T-helper 1 cell treated with Interleukin-12 subunit alpha and Interleukin-12 subunit beta and Interleukin-4 antibody, amounts not matched to agents 30 μg/mL and 1 μg/mL, for 36 hours (primary cell): ENCODE measurements at regions not wholly inside any gene's neighbourhood (a gene's known extent, or its start where the extent isn't known, plus 50 kb on each side); places are given as distances from the start of the nearest gene placed in this dataset.

Experiments used
- H3K27ac Mint-ChIP-seq: one replicate; pipeline ENCODE4 v1.8.0; 2021; ENCODE audit warnings: mild to moderate bottlenecking, mixed read lengths
- H3K27me3 Mint-ChIP-seq: one replicate; pipeline ENCODE4 v1.8.0; 2021; ENCODE audit warnings: low read depth, mixed read lengths
- H3K36me3 Mint-ChIP-seq: one replicate; pipeline ENCODE4 v1.8.0; 2021; ENCODE audit warnings: low read depth, mixed read lengths
- H3K4me1 Mint-ChIP-seq: one replicate; pipeline ENCODE4 v1.8.0; 2021; ENCODE audit warnings: low read depth, mixed read lengths
- H3K4me3 Mint-ChIP-seq: one replicate; pipeline ENCODE4 v1.8.0; 2021; ENCODE audit warnings: mild to moderate bottlenecking, moderate library complexity, mixed read lengths
- H3K9me3 Mint-ChIP-seq: one replicate; pipeline ENCODE4 v1.8.0; 2021; ENCODE audit warnings: mixed read lengths

- Mint-ChIP-seq H3K27ac (no peak overlapping the region), H3K9me3 (no peaks in the 10 kb centered on the region), H3K4me3 (no peak overlapping the region), H3K27me3 (peaks cover 10% of the 10 kb centered on the region), H3K4me1 (no peaks in the 10 kb centered on the region), H3K36me3 (no peaks in the 10 kb centered on the region)
Measured at GRCh38 chr2:128563348-128563687, 244.7 kb upstream of the HS6ST1 start.

DNA sequence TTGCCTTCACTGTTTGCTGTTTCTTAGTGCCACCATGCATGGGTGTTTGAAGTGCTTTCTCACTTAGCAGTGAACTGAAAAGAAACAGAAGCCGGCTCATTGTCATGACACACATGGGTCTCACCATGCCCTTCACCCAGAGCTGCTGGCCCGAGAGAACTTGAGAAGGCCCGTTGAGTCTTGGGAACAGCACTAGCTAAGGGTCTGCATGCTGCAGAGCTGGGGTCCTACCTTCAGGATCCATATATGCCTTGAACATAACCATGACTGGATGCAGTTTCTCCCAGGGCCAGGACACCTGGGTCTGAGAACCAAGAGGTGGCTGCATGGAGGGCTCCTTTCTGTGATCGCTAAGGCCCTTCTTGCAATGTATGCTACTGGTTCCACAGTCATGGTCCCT lies 245.5 kb upstream of the HS6ST1 start:
- no peaks in the 10 kb centered on the region for H3K9me3 Mint-ChIP-seq

DNA sequence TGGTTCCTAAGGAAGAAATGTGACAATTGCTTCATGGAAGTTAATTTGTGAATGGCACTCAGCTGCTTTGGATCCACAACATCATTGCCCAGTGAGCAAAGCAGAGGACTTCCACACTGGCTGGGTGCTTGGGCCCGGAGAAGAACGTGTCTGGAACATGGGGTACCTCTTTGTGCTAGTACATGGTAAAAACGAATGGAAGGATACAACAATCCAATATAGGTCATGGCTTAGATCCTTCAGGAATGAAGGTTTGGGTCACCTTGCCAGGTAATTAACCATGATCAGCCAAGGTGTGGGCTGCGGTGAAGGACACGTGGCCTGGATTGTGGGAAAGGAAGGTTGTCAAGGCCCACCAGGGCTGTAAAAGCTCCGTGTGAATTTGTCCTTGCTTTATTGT lies 245.9 kb upstream of the HS6ST1 start:
- Mint-ChIP-seq H3K4me1 (no peaks in the 10 kb centered on the region), H3K27me3 (peaks cover 11% of the 10 kb centered on the region), H3K27ac (no peak overlapping the region), H3K4me3 (no peak overlapping the region), H3K36me3 (no peaks in the 10 kb centered on the region), H3K9me3 (no peaks in the 10 kb centered on the region)

More for the DNA sequence above, 245.5 kb upstream of the HS6ST1 start:
- Mint-ChIP-seq H3K27ac (no peak overlapping the region), H3K4me1 (no peaks in the 10 kb centered on the region), H3K27me3 (peaks cover 11% of the 10 kb centered on the region), H3K4me3 (no peak overlapping the region), H3K36me3 (no peaks in the 10 kb centered on the region)

GRCh38 chr2:128565441-128565840 lies 246.8 kb upstream of the HS6ST1 start:
- Mint-ChIP-seq H3K4me3 (no peak overlapping the region), H3K4me1 (no peaks in the 10 kb centered on the region), H3K27ac (no peak overlapping the region), H3K9me3 (no peaks in the 10 kb centered on the region), H3K36me3 (no peaks in the 10 kb centered on the region), H3K27me3 (peaks cover 13% of the 10 kb centered on the region)

- peaks cover 19% of the 10 kb centered on the region for H3K27me3 Mint-ChIP-seq
- no peaks in the 10 kb centered on the region for H3K36me3 Mint-ChIP-seq
- no peak overlapping the region for H3K4me3 Mint-ChIP-seq
- no peaks in the 10 kb centered on the region for H3K9me3 Mint-ChIP-seq
- H3K27ac Mint-ChIP-seq, result no peak overlapping the region
- no peaks in the 10 kb centered on the region for H3K4me1 Mint-ChIP-seq
Measured at GRCh38 chr2:128566671-128567070, 248.0 kb upstream of the HS6ST1 start.

- H3K9me3 Mint-ChIP-seq, result no peaks in the 10 kb centered on the region
- no peaks in the 10 kb centered on the region for H3K4me1 Mint-ChIP-seq
- H3K27me3 Mint-ChIP-seq, result peaks cover 25% of the 10 kb centered on the region
- no peaks in the 10 kb centered on the region for H3K36me3 Mint-ChIP-seq
- no peak overlapping the region for H3K27ac Mint-ChIP-seq
- H3K4me3 Mint-ChIP-seq, result no peak overlapping the region
Measured at GRCh38 chr2:128568106-128568505, 249.4 kb upstream of the HS6ST1 start.

DNA sequence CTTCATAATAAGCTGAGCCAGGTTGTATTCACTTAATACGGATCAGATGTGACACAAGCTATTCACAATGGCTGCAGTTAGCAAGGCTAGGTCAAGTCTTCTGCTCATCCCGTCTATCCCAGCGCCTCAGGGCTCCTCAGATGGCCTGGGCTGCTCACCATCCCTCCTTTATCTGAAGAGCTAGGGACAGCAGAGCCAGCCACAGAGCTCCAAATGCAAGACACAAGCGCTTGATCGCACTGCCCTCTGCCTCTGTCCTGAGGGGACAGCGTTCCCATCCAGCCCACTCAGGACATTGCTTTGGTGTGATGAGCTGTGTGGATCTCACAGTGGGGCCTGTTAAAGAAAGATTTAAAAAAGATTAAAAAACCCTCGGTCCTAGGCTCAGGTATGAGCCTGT lies 254.4 kb upstream of the HS6ST1 start:
- Mint-ChIP-seq H3K9me3 (no peaks in the 10 kb centered on the region), H3K36me3 (no peaks in the 10 kb centered on the region), H3K27ac (no peak overlapping the region), H3K27me3 (peaks cover 16% of the 10 kb centered on the region), H3K4me3 (no peak overlapping the region), H3K4me1 (no peaks in the 10 kb centered on the region)

- H3K4me1 Mint-ChIP-seq, result no peaks in the 10 kb centered on the region
- H3K27ac Mint-ChIP-seq, result no peak overlapping the region
- peaks cover 14% of the 10 kb centered on the region for H3K27me3 Mint-ChIP-seq
- H3K4me3 Mint-ChIP-seq, result no peak overlapping the region
- H3K36me3 Mint-ChIP-seq, result no peaks in the 10 kb centered on the region
- no peaks in the 10 kb centered on the region for H3K9me3 Mint-ChIP-seq
Measured at GRCh38 chr2:128573531-128573930, 254.9 kb upstream of the HS6ST1 start.

DNA sequence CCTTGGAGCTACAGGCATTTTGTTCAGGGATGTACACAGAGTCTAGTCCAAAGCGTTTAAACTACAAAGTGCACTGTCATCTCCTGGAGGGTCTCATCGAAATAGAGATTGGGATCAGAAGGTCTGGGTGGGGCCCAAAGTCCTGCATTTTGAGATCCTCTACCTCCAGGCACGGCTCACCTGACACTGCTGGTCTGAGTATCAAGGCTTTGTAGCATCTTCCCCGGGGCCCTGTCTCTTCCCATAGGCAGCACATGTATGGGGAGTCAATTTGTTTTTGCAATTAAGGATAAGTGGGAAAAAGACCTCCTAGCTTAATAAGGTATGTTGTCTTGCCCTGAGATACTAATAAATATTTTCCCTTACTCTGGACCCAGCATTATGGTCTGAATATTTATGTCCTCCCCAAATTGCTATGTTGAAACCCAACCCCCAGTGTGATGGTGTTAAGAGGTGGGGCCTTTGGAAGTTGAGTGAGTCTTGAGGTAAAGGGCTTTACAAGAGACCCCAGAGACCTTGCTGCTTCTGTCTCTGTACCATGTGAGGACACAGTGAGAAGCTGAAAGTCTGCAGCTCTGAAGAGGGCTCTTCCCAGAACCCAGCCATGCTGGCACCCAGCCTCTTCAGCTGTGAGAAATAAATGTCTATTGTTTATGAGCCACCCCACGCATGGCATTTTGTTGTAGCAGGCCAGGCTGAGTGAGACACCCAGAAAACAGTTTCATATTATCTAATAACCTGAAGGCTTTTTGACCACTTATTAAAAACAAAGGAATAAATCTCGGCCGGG lies 258.7 kb upstream of the HS6ST1 start:
- Mint-ChIP-seq H3K4me1 (no peaks in the 10 kb centered on the region), H3K9me3 (no peaks in the 10 kb centered on the region), H3K27ac (no peak overlapping the region), H3K27me3 (no peaks in the 10 kb centered on the region), H3K4me3 (no peak overlapping the region), H3K36me3 (no peaks in the 10 kb centered on the region)

- no peak overlapping the region for H3K27ac Mint-ChIP-seq
- no peaks in the 10 kb centered on the region for H3K9me3 Mint-ChIP-seq
- peaks cover 3% of the 10 kb centered on the region for H3K27me3 Mint-ChIP-seq
- no peaks in the 10 kb centered on the region for H3K4me1 Mint-ChIP-seq
- H3K4me3 Mint-ChIP-seq, result no peak overlapping the region
- H3K36me3 Mint-ChIP-seq, result no peaks in the 10 kb centered on the region
Measured at GRCh38 chr2:128578406-128579390, 260.0 kb upstream of the HS6ST1 start.

DNA sequence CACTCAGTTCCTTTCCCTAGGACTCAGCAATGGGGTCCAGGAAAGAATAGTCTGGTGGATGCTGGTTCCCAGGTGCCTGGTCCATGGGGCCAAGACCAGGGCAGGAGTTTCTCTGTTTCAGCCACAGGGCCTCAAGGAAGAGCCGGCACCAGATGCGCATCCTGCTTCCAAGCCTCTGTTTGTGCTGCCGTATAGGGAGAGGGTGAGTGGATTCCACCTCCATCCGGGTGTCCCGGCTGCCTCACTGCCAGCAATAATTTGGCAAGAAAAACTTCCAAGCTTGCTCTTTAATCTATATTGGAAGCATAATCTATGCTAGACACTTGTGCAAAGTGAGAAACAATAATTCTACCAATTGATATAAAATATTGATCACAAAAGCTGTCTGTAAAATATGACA lies 261.2 kb upstream of the HS6ST1 start:
- H3K27me3 Mint-ChIP-seq, result peaks cover 3% of the 10 kb centered on the region
- peaks cover 3% of the 10 kb centered on the region for H3K4me1 Mint-ChIP-seq
- no peaks in the 10 kb centered on the region for H3K9me3 Mint-ChIP-seq
- no peaks in the 10 kb centered on the region for H3K36me3 Mint-ChIP-seq
- no peak overlapping the region for H3K27ac Mint-ChIP-seq
- H3K4me3 Mint-ChIP-seq, result no peak overlapping the region

DNA sequence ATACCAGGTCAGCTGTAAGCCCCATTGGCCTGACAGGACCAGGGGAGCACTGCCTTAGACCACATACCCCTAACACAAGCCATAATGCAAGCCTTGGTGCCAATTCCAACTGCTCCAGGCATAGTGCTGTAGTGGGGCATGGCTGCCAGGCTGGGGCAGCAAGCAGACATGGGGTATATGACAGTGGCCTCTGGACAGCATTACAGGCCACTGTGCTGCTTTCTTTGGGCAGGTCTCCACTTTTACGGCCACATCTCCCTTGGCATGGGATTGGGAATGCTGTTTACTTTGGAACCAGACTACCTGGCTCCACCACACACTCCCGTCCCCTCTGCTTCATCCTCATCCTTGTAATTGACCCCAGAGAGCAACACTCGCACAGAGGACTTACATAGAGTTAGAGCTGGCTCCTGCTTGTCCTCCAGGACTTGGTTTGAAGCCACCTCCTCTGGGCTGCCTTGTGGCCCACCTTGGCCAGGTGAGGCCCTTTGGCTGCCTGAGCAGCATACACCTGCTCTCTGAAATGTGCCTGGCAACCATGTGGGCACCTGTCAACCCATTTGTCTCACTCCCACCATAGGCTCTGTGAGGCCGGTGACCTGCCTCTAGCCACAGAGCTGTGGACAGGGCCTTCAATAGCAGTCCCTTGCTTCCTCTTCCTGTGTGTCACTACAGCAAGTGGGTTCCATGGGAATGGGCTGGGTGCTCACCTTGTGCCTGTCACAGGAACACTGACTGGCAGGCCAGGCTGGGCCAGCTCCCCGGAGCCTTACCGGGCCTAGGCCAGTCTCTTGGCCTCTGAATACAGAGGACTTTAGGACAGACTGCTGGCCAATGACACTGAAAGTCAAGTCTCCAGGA lies 262.6 kb upstream of the HS6ST1 start:
- Mint-ChIP-seq H3K36me3 (no peaks in the 10 kb centered on the region), H3K4me1 (peaks cover 3% of the 10 kb centered on the region), H3K27ac (no peak overlapping the region), H3K4me3 (no peak overlapping the region), H3K9me3 (no peaks in the 10 kb centered on the region), H3K27me3 (peaks cover 3% of the 10 kb centered on the region)

GRCh38 chr2:128581849-128582244 lies 263.2 kb upstream of the HS6ST1 start:
- no peaks in the 10 kb centered on the region for H3K36me3 Mint-ChIP-seq

DNA sequence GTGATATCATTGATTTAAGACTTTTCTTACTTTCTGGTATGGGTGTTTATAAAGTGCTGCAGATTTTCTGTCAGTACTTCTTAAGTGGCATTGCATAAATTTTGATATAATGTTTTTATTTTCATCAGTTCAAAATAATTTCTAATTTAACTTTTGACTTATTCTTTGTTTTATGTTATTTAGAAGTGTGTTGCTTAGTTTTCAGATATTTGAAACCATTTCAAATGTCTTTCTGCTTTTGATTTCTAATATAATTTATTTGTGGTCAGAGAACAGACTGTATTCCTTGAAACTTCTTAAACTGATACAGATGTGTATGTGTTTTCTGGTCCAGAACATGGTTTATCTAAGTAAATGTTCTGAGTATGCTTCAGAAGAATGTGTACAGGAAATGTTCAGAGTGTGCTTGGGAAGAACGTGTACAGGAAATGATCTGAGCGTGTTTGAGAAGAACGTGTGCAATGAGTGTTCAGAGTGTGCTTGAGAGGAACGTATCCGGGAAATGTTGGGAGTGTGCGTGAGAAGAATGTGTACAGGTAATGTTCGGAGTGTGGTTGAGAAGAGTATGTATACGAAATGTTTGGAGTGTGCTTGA lies 265.7 kb upstream of the HS6ST1 start:
- Mint-ChIP-seq H3K9me3 (no peaks in the 10 kb centered on the region), H3K4me3 (no peak overlapping the region), H3K27me3 (peaks cover 3% of the 10 kb centered on the region), H3K27ac (no peak overlapping the region), H3K36me3 (no peaks in the 10 kb centered on the region), H3K4me1 (peaks cover 3% of the 10 kb centered on the region)

More at GRCh38 chr2:128581849-128582244, 263.2 kb upstream of the HS6ST1 start:
- no peak overlapping the region for H3K27ac Mint-ChIP-seq
- H3K4me3 Mint-ChIP-seq, result no peak overlapping the region
- H3K9me3 Mint-ChIP-seq, result no peaks in the 10 kb centered on the region
- H3K27me3 Mint-ChIP-seq, result peaks cover 3% of the 10 kb centered on the region
- H3K4me1 Mint-ChIP-seq, result peaks cover 3% of the 10 kb centered on the region
